Neural cell (in vitro differentiated cells): ENCODE measurements at regions not wholly inside any gene's neighbourhood (a gene's known extent, or its start where the extent isn't known, plus 50 kb on each side); places are given as distances from the start of the nearest gene placed in this dataset.

Experiments used
- H2AFZ ChIP-seq: fragments of 200-600, 300-800 bp; sonication (generic), shearing (Covaris generic); 2 replicates; pipeline ENCODE4 v1.6.0; 2014; ENCODE audit warnings: low read depth, mild to moderate bottlenecking, antibody characterized with exemption, low read length, moderate library complexity
- H3F3A ChIP-seq: fragments of 200-600 bp; shearing (Covaris generic); 2 replicates; pipeline ENCODE4 v1.6.1; 2016; ENCODE audit warnings: mild to moderate bottlenecking, moderate library complexity, mixed read lengths, antibody characterized with exemption, low read length; ENCODE audit not compliant: insufficient read depth, poor library complexity, severe bottlenecking
- H3K27ac ChIP-seq: fragments of 200-600, 300-800 bp; sonication (generic), shearing (Covaris generic); 2 replicates; pipeline ENCODE4 v1.5.1; 2014; ENCODE audit warnings: mild to moderate bottlenecking, low read length, moderate library complexity
- H3K27me3 ChIP-seq: fragments of 300-800, 200-600 bp; sonication (generic), shearing (Covaris generic); 2 replicates; pipeline ENCODE4 v1.6.0; 2014; ENCODE audit warnings: mild to moderate bottlenecking, low read depth, low read length, moderate library complexity; ENCODE audit not compliant: insufficient read depth
- H3K36me3 ChIP-seq: fragments of 300-800, 200-600 bp; sonication (generic), shearing (Covaris generic); 2 replicates; pipeline ENCODE4 v1.5.1; 2014; ENCODE audit warnings: mild to moderate bottlenecking, antibody characterized with exemption, low read length, moderate library complexity; ENCODE audit not compliant: insufficient read depth
- H3K4me2 ChIP-seq: fragments of 300-800, 200-600 bp; sonication (generic), shearing (Covaris generic); 2 replicates; pipeline ENCODE4 v1.6.0; 2014; ENCODE audit warnings: mild to moderate bottlenecking, low read length
- H3K4me3 ChIP-seq: fragments of 300-800, 200-600 bp; sonication (generic), shearing (Covaris generic); 2 replicates; pipeline ENCODE4 v1.5.1; 2014; ENCODE audit warnings: mild to moderate bottlenecking, low read length, moderate library complexity
- H3K79me2 ChIP-seq: fragments of 200-600 bp; shearing (Covaris generic); replicated peaks from 2 replicates; pipeline ENCODE4 v1.6.0; 2014; ENCODE audit warnings: mild to moderate bottlenecking, low read length, moderate library complexity; ENCODE audit not compliant: insufficient read depth
- H3K9ac ChIP-seq: fragments of 300-800, 200-600 bp; sonication (generic), shearing (Covaris generic); 2 replicates; pipeline ENCODE4 v1.6.1; 2016; ENCODE audit warnings: mild to moderate bottlenecking, low read length, mixed read lengths
- H3K9me2 ChIP-seq: fragments of 200-600 bp; shearing (Covaris generic); 2 replicates; pipeline ENCODE4 v1.6.1; 2016; ENCODE audit warnings: mild to moderate bottlenecking, low read length, mixed read lengths; ENCODE audit not compliant: insufficient read depth
- H3K9me3 ChIP-seq: fragments of 200-600, 300-800 bp; sonication (generic), shearing (Covaris generic); 2 replicates; pipeline ENCODE4 v1.6.1; 2016; ENCODE audit warnings: mild to moderate bottlenecking, mixed run types, low read length, moderate library complexity, mixed read lengths
- H4K20me1 ChIP-seq: fragments of 200-600 bp; shearing (Covaris generic); 2 replicates; pipeline ENCODE4 v1.6.1; 2016; ENCODE audit warnings: mild to moderate bottlenecking, mixed run types; ENCODE audit not compliant: insufficient read depth
- EP300 ChIP-seq: fragments of 450-650 bp; conservative IDR thresholded peaks from 2 replicates; pipeline ENCODE4 v1.6.1; 2014; ENCODE audit warnings: antibody characterized with exemption, mild to moderate bottlenecking, moderate library complexity; ENCODE audit not compliant: poor library complexity, severe bottlenecking
- EZH2 ChIP-seq: fragments of 200-600, 300-800 bp; shearing (Covaris generic), sonication (generic); IDR thresholded peaks from 2 replicates; pipeline ENCODE4 v1.6.1; 2014; ENCODE audit warnings: antibody characterized with exemption, low read length, borderline replicate concordance, mild to moderate bottlenecking; ENCODE audit not compliant: insufficient read depth, poor library complexity, severe bottlenecking
- MXI1 ChIP-seq: fragments of 450-650 bp; conservative IDR thresholded peaks from 2 replicates; pipeline ENCODE4 v1.6.1; 2014; ENCODE audit warnings: antibody characterized with exemption, mild to moderate bottlenecking; ENCODE audit not compliant: poor library complexity, severe bottlenecking
- POLR2AphosphoS5 ChIP-seq: IDR thresholded peaks from 2 replicates; pipeline ENCODE4 v1.6.1; 2012
- RAD21 ChIP-seq: fragments of 450-650 bp; conservative IDR thresholded peaks from 2 replicates; pipeline ENCODE4 v1.6.1; 2014; ENCODE audit warnings: antibody characterized with exemption, mild to moderate bottlenecking, moderate library complexity
- SMC3 ChIP-seq: fragments of 450-650 bp; conservative IDR thresholded peaks from 2 replicates; pipeline ENCODE4 v1.6.1; 2014; ENCODE audit warnings: antibody characterized with exemption, mild to moderate bottlenecking, moderate library complexity; ENCODE audit not compliant: poor library complexity
- TAF1 ChIP-seq: IDR thresholded peaks from 2 replicates; pipeline ENCODE4 v1.6.1; 2012; ENCODE audit warnings: low read depth
- TF ChIP-seq, protein P1 (sequence below): fragments of 450-650 bp; IDR thresholded peaks from 2 replicates; pipeline ENCODE4 v1.5.1; 2014; ENCODE audit warnings: antibody characterized with exemption, mild to moderate bottlenecking, moderate library complexity; ENCODE audit not compliant: poor library complexity, severe bottlenecking
- TF ChIP-seq, protein P2 (sequence below): IDR thresholded peaks from 2 replicates; pipeline ENCODE4 v1.6.1; 2012; ENCODE audit warnings: borderline replicate concordance

GRCh38 chr6:10205892-10206291 lies 209.0 kb downstream of the TFAP2A start:
- H3K27ac ChIP-seq, result no peak overlapping the region
- no peak overlapping the region for H3K4me2 ChIP-seq
- H3K9me3 ChIP-seq, result no peaks in the 10 kb centered on the region
- H3F3A ChIP-seq, result no peaks in the 10 kb centered on the region
- no peaks in the 10 kb centered on the region for H3K79me2 ChIP-seq
- H3K9ac ChIP-seq, result no peak overlapping the region
- no peaks in the 10 kb centered on the region for H3K36me3 ChIP-seq
- H3K27me3 ChIP-seq, result no peaks in the 10 kb centered on the region
- no peaks in the 10 kb centered on the region for H4K20me1 ChIP-seq
- TF ChIP-seq RAD21 (no peak), SMC3 (no peak), MXI1 (no peak), TAF1 (no peak), EP300 (no peak), POLR2AphosphoS5 (no peak), EZH2 (no peak)
- TF ChIP-seq, protein P1, sequence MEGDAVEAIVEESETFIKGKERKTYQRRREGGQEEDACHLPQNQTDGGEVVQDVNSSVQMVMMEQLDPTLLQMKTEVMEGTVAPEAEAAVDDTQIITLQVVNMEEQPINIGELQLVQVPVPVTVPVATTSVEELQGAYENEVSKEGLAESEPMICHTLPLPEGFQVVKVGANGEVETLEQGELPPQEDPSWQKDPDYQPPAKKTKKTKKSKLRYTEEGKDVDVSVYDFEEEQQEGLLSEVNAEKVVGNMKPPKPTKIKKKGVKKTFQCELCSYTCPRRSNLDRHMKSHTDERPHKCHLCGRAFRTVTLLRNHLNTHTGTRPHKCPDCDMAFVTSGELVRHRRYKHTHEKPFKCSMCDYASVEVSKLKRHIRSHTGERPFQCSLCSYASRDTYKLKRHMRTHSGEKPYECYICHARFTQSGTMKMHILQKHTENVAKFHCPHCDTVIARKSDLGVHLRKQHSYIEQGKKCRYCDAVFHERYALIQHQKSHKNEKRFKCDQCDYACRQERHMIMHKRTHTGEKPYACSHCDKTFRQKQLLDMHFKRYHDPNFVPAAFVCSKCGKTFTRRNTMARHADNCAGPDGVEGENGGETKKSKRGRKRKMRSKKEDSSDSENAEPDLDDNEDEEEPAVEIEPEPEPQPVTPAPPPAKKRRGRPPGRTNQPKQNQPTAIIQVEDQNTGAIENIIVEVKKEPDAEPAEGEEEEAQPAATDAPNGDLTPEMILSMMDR, result no peak
- TF ChIP-seq, protein P2, sequence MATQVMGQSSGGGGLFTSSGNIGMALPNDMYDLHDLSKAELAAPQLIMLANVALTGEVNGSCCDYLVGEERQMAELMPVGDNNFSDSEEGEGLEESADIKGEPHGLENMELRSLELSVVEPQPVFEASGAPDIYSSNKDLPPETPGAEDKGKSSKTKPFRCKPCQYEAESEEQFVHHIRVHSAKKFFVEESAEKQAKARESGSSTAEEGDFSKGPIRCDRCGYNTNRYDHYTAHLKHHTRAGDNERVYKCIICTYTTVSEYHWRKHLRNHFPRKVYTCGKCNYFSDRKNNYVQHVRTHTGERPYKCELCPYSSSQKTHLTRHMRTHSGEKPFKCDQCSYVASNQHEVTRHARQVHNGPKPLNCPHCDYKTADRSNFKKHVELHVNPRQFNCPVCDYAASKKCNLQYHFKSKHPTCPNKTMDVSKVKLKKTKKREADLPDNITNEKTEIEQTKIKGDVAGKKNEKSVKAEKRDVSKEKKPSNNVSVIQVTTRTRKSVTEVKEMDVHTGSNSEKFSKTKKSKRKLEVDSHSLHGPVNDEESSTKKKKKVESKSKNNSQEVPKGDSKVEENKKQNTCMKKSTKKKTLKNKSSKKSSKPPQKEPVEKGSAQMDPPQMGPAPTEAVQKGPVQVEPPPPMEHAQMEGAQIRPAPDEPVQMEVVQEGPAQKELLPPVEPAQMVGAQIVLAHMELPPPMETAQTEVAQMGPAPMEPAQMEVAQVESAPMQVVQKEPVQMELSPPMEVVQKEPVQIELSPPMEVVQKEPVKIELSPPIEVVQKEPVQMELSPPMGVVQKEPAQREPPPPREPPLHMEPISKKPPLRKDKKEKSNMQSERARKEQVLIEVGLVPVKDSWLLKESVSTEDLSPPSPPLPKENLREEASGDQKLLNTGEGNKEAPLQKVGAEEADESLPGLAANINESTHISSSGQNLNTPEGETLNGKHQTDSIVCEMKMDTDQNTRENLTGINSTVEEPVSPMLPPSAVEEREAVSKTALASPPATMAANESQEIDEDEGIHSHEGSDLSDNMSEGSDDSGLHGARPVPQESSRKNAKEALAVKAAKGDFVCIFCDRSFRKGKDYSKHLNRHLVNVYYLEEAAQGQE, result no peak
- H3K9me2 ChIP-seq, result no peaks in the 10 kb centered on the region
- H3K4me3 ChIP-seq, result no peak overlapping the region
- no peak overlapping the region for H2AFZ ChIP-seq

GRCh38 chr6:10205120-10205519 lies 209.8 kb downstream of the TFAP2A start:
- no peak overlapping the region for H3K9ac ChIP-seq
- no peak overlapping the region for H3K4me3 ChIP-seq
- TF ChIP-seq TAF1 (no peak), SMC3 (no peak), EZH2 (no peak), EP300 (no peak), MXI1 (no peak), POLR2AphosphoS5 (no peak), RAD21 (no peak)
- TF ChIP-seq, protein P1, result no peak
- TF ChIP-seq, protein P2, result no peak
- no peak overlapping the region for H3K4me2 ChIP-seq
- no peaks in the 10 kb centered on the region for H3F3A ChIP-seq
- H2AFZ ChIP-seq, result no peak overlapping the region
- no peak overlapping the region for H3K27ac ChIP-seq
- no peaks in the 10 kb centered on the region for H4K20me1 ChIP-seq
- no peaks in the 10 kb centered on the region for H3K9me3 ChIP-seq
- H3K36me3 ChIP-seq, result no peaks in the 10 kb centered on the region
- H3K79me2 ChIP-seq, result no peaks in the 10 kb centered on the region
- no peaks in the 10 kb centered on the region for H3K9me2 ChIP-seq
- no peaks in the 10 kb centered on the region for H3K27me3 ChIP-seq
